ENCODE measurements at regions not wholly inside any gene's neighbourhood (a gene's known extent, or its start where the extent isn't known, plus 50 kb on each side); places are given as distances from the start of the nearest gene placed in this dataset.

- no peak for DNase-seq (ENCODE audit: extremely low read depth, low read depth)
- no peak overlapping the region for H3K4me3 ChIP-seq (replicated peaks; ENCODE audit: low read depth, low read length)
- no peak for TF ChIP-seq CTCF (IDR thresholded peaks at IDR 0.05; ENCODE audit: low read depth, low read length, missing control alignments)
Measured at GRCh38 chr4:128560754-128561495, 248.6 kb upstream of the JADE1 start.

GRCh38 chr4:128558896-128559679 lies 250.4 kb upstream of the JADE1 start:
- no peak for DNase-seq (ENCODE audit: extremely low read depth, low read depth)
- TF ChIP-seq CTCF (IDR thresholded peaks at IDR 0.05; ENCODE audit: low read depth, low read length, missing control alignments): no peak
- no peak overlapping the region for H3K4me3 ChIP-seq (replicated peaks; ENCODE audit: low read depth, low read length)

GRCh38 chr4:128556756-128557155 lies 252.7 kb upstream of the JADE1 start:
- TF ChIP-seq CTCF (IDR thresholded peaks at IDR 0.05; ENCODE audit: low read depth, low read length, missing control alignments): no peak
- H3K4me3 ChIP-seq (replicated peaks; ENCODE audit: low read depth, low read length): no peak overlapping the region
- DNase-seq (ENCODE audit: extremely low read depth, low read depth): no peak

- DNase-seq (ENCODE audit: extremely low read depth, low read depth): no peak
- peak overlapping the region; percentile 52 for H3K4me3 ChIP-seq (replicated peaks; ENCODE audit: low read depth, low read length)
- no peak for TF ChIP-seq CTCF (IDR thresholded peaks at IDR 0.05; ENCODE audit: low read depth, low read length, missing control alignments)
Measured at GRCh38 chr4:128553686-128554515, 255.6 kb upstream of the JADE1 start.

GRCh38 chr4:128552586-128552907 lies 257.0 kb upstream of the JADE1 start:
- peak overlapping the region; percentile 52 for H3K4me3 ChIP-seq (replicated peaks; ENCODE audit: low read depth, low read length)

More at GRCh38 chr4:128552586-128552907, 257.0 kb upstream of the JADE1 start:
- TF ChIP-seq CTCF (IDR thresholded peaks at IDR 0.05; ENCODE audit: low read depth, low read length, missing control alignments): no peak
- DNase-seq (ENCODE audit: extremely low read depth, low read depth): no peak

Data from HFF-Myc (cell line).